Coronary artery (tissue), 2 donors: ENCODE measurements at regions not wholly inside any gene's neighbourhood (a gene's known extent, or its start where the extent isn't known, plus 50 kb on each side); places are given as distances from the start of the nearest gene placed in this dataset.

ENCODE experiments used
- DNase-seq: peaks from one replicate; pipeline ENCODE4 v3.0.0-alpha.2; 2017; ENCODE audit warnings: low spot score
- H3K27ac ChIP-seq, 2 donors: fragments of 200-600 bp; sonication (generic); one replicate each; pipeline ENCODE4 v1.5.1; 2016 to 2019
- H3K4me3 ChIP-seq: fragments of 200-600 bp; sonication (generic); 2 replicates; pipeline ENCODE4 v1.5.1; 2016; ENCODE audit warnings: mild to moderate bottlenecking, moderate library complexity
- CTCF ChIP-seq: fragments of 200-600 bp; sonication (generic); IDR thresholded peaks from one replicate; pipeline ENCODE4 v1.5.1; 2019; ENCODE audit warnings: antibody characterized with exemption

- DNase-seq: no peak
- Histone ChIP-seq H3K4me3 (no peak overlapping the region), H3K27ac (no peak overlapping the region)
- TF ChIP-seq CTCF: no peak
Observed at GRCh38 chr1:113247355-113247754, 143.0 kb upstream of the MAGI3 start.

DNA sequence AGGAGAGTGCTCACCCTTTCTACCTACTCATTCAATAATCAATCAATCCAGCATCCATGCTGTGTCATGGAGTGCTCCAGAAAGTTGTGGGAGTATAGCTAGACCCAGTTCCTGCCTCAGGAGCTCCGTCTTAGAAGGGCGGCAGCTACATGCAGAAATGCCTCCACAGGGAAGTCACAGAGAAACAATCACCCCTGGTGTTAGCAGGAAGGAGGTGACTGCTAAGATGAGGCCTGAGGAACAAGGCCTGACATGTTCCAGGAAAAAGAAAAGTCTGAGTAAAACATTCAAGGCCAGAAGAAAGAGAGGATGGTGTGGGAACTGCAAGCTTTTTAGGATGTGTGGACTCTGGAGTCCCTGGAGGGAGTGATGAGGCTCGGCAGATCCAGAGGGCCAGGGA, 142.5 kb upstream of the MAGI3 start:
- DNase-seq: no peak
- no peak for TF ChIP-seq CTCF

GRCh38 chr1:113248494-113248893, 141.8 kb upstream of the MAGI3 start:
- DNase-seq: no peak
- TF ChIP-seq CTCF: no peak

More for the DNA sequence above, 142.5 kb upstream of the MAGI3 start:
- H3K27ac ChIP-seq: no peak overlapping the region
- no peak overlapping the region for H3K4me3 ChIP-seq

DNA sequence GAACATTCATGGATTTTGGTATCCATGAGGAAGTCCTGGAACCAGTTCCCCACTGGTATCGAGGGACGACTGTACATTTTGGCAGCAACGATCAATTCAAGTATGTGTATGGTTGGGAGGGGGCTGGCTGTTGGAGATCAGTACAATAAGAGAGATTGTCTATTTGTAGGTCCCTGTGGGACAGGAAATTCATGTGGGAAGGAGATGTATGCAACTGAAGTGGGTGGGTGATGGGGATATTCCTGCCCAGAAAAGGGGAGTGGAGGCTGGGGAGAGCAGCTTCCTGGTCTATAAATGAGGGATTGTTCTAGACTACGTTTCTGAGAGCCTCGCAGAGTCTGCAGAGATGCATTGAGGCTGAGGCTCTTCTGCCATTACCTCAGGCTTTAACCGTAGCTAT, 140.2 kb upstream of the MAGI3 start:
- no peak overlapping the region for H3K27ac ChIP-seq
- DNase-seq: no peak
- no peak for TF ChIP-seq CTCF
- H3K4me3 ChIP-seq: no peak overlapping the region

More at GRCh38 chr1:113248494-113248893, 141.8 kb upstream of the MAGI3 start:
- H3K4me3 ChIP-seq: no peak overlapping the region
- no peak overlapping the region for H3K27ac ChIP-seq

GRCh38 chr1:113252166-113252565, 138.1 kb upstream of the MAGI3 start:
- no peak overlapping the region for H3K27ac ChIP-seq
- DNase-seq: no peak
- no peak overlapping the region for H3K4me3 ChIP-seq
- no peak for TF ChIP-seq CTCF

- Histone ChIP-seq H3K4me3 (no peak overlapping the region), H3K27ac (no peak overlapping the region)
- DNase-seq: no peak
- no peak for TF ChIP-seq CTCF
Observed at GRCh38 chr1:113253187-113253586, 137.1 kb upstream of the MAGI3 start.

DNA sequence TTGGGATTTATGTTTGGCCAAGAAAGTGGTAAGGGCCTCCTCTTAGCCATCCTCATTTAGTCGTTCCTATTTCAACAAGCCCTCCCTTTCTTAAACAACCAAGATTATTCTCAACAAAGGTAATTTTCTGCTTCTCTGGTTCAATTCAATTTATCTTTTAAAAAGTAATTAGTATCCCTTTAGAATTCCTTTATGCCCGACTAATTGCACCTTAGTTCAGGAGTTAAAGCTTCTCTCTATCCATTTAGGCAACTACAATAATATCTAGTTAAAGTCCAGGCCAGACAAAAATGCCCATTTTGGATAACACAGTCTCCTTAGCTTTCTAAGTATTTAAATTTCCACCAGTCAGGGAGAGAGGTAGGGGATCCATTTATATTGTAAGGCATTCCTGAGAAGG, 136.7 kb upstream of the MAGI3 start:
- DNase-seq: no peak
- no peak overlapping the region for H3K4me3 ChIP-seq
- no peak overlapping the region for H3K27ac ChIP-seq
- TF ChIP-seq CTCF: no peak
